IMR-90 (cell line): ENCODE measurements at regions not wholly inside any gene's neighbourhood (a gene's known extent, or its start where the extent isn't known, plus 50 kb on each side); places are given as distances from the start of the nearest gene placed in this dataset.

ENCODE experiments used
- ATAC-seq: fragments of 200-7000 bp; cut with Tn5 transposase; 2 replicates; pipeline ENCODE4 v1.9.1; 2020; ENCODE audit warnings: low read depth, mild to moderate bottlenecking, moderate library complexity
- BruUV-seq: library from RNA; stranded (reverse); fragments of 400-500 nt; replicated peaks from 2 replicates; lab custom pipeline; 2021; lab: Mats Ljungman, UMichigan
- CTCF ChIA-PET: fragments of 300-600 bp; formaldehyde crosslinking; extraction: SDS; loops from one replicate; lab custom pipeline; 2021; ENCODE audit warnings: antibody characterized with exemption; lab: Yijun Ruan, JAX
- POLR2A ChIA-PET: fragments of 300-600 bp; sonication (Branson Sonifier 250); formaldehyde crosslinking; loops from one replicate; lab custom pipeline; 2022; ENCODE audit warnings: antibody characterized with exemption; ENCODE audit not compliant: unreplicated experiment; lab: Charles Lee
- DNase-seq: peaks from one replicate; pipeline ENCODE4 v3.0.0; 2013
- H2AFZ ChIP-seq: replicated peaks from 2 replicates; pipeline ENCODE3; 2013; ENCODE audit warnings: low read length, mild to moderate bottlenecking; ENCODE audit not compliant: poor library complexity
- H2AK5ac ChIP-seq: 2 replicates; pipeline ENCODE4 v1.6.1; 2013; ENCODE audit warnings: low read depth, low read length, inconsistent platforms
- H2AK9ac ChIP-seq: replicated peaks from 2 replicates; pipeline ENCODE3; 2013; ENCODE audit warnings: mild to moderate bottlenecking, low read depth, low read length, moderate library complexity; ENCODE audit not compliant: poor library complexity
- H2BK120ac ChIP-seq: 2 replicates; pipeline ENCODE4 v1.6.1; 2013; ENCODE audit warnings: low read depth, low read length, inconsistent platforms
- H2BK15ac ChIP-seq: 3 replicates; pipeline ENCODE4 v1.6.1; 2013; ENCODE audit warnings: low read depth, low read length, inconsistent platforms
- H2BK20ac ChIP-seq: 2 replicates; pipeline ENCODE4 v1.6.1; 2013; ENCODE audit warnings: low read depth, mild to moderate bottlenecking, inconsistent platforms, low read length, moderate library complexity
- H2BK5ac ChIP-seq: 2 replicates; pipeline ENCODE4 v1.6.1; 2013; ENCODE audit warnings: mild to moderate bottlenecking, low read depth, low read length, inconsistent platforms; ENCODE audit not compliant: poor library complexity, severe bottlenecking
- H3K14ac ChIP-seq: replicated peaks from 2 replicates; pipeline ENCODE4 v1.6.1; 2013; ENCODE audit warnings: low read depth, low read length, inconsistent platforms
- H3K18ac ChIP-seq: 2 replicates; pipeline ENCODE4 v1.6.1; 2013; ENCODE audit warnings: low read depth, low read length, control low read depth
- H3K23ac ChIP-seq: 2 replicates; pipeline ENCODE4 v1.6.1; 2013; ENCODE audit warnings: low read depth, low read length, inconsistent platforms
- H3K27ac ChIP-seq: 2 replicates; pipeline ENCODE4 v1.5.1; 2013; ENCODE audit warnings: mild to moderate bottlenecking, control low read depth, low read length; ENCODE audit not compliant: insufficient read depth
- H3K27me3 ChIP-seq: 2 replicates; pipeline ENCODE4 v1.6.1; 2013; ENCODE audit warnings: low read length; ENCODE audit not compliant: control insufficient read depth, insufficient read depth
- H3K36me3 ChIP-seq: 2 replicates; pipeline ENCODE4 v1.6.1; 2013; ENCODE audit warnings: low read length, mixed read lengths; ENCODE audit not compliant: control insufficient read depth, insufficient read depth
- H3K4ac ChIP-seq: 2 replicates; pipeline ENCODE4 v1.6.1; 2013; ENCODE audit warnings: low read depth, low read length, inconsistent platforms
- H3K4me1 ChIP-seq: 2 replicates; pipeline ENCODE4 v1.6.1; 2013; ENCODE audit warnings: low read length, mixed read lengths; ENCODE audit not compliant: control insufficient read depth, insufficient read depth
- H3K4me2 ChIP-seq: 2 replicates; pipeline ENCODE4 v1.6.1; 2013; ENCODE audit warnings: low read depth, mild to moderate bottlenecking, control low read depth, low read length, moderate library complexity
- H3K4me3 ChIP-seq: 2 replicates; pipeline ENCODE4 v1.5.1; 2013; ENCODE audit warnings: low read depth, mild to moderate bottlenecking, control low read depth, low read length, moderate library complexity; ENCODE audit not compliant: insufficient read depth
- H3K56ac ChIP-seq: 2 replicates; pipeline ENCODE4 v1.6.1; 2013; ENCODE audit warnings: low read length, inconsistent platforms; ENCODE audit not compliant: insufficient read depth; ENCODE audit errors: extremely low read depth
- H3K79me1 ChIP-seq, 2 experiments: 2 replicates each; pipeline ENCODE4 v1.6.1; 2013; ENCODE audit warnings: low read length in 2 of 2, inconsistent platforms in 1 of 2, low read depth in 1 of 2
- H3K9ac ChIP-seq: 2 replicates; pipeline ENCODE4 v1.6.1; 2013; ENCODE audit warnings: low read depth, low read length, control low read depth
- H3K9me1 ChIP-seq: 2 replicates; pipeline ENCODE4 v1.6.1; 2013; ENCODE audit warnings: low read length, inconsistent platforms; ENCODE audit not compliant: insufficient read depth
- H3K9me3 ChIP-seq: 2 replicates; pipeline ENCODE4 v1.6.1; 2013; ENCODE audit warnings: low read length; ENCODE audit not compliant: control insufficient read depth, insufficient read depth
- H4K20me1 ChIP-seq: 2 replicates; pipeline ENCODE4 v1.6.1; 2013; ENCODE audit warnings: low read length, inconsistent platforms; ENCODE audit not compliant: insufficient read depth
- H4K5ac ChIP-seq: 2 replicates; pipeline ENCODE4 v1.6.1; 2013; ENCODE audit warnings: mild to moderate bottlenecking, low read depth, low read length, control low read depth
- H4K8ac ChIP-seq, 2 experiments: 2 replicates each; pipeline ENCODE4 v1.6.1; 2013; ENCODE audit warnings: low read depth in 2 of 2, low read length in 2 of 2, control low read depth in 1 of 2, inconsistent platforms in 1 of 2
- H4K91ac ChIP-seq: 2 replicates; pipeline ENCODE4 v1.6.1; 2013; ENCODE audit warnings: low read depth, low read length, inconsistent platforms; ENCODE audit not compliant: insufficient read depth
- BHLHE40 ChIP-seq: fragments of 150-350 bp; IDR thresholded peaks from 2 replicates; pipeline ENCODE4 v1.6.1; 2016; ENCODE audit warnings: mild to moderate bottlenecking, low read depth, low read length
- CEBPB ChIP-seq: IDR thresholded peaks from 2 replicates; pipeline ENCODE4 v1.6.1; 2012; ENCODE audit warnings: low read depth, low read length, improper control_type of control experiment
- CHD1 ChIP-seq: IDR thresholded peaks from 2 replicates; pipeline ENCODE4 v1.6.1; 2012; ENCODE audit warnings: low read depth, low read length, improper control_type of control experiment
- ELK1 ChIP-seq: fragments of 150-350 bp; IDR thresholded peaks from 2 replicates; pipeline ENCODE4 v1.6.1; 2016; ENCODE audit warnings: low read depth, mild to moderate bottlenecking, low read length, moderate library complexity, borderline replicate concordance
- FOS ChIP-seq: fragments of 150-350 bp; IDR thresholded peaks from 2 replicates; pipeline ENCODE4 v1.6.1; 2016; ENCODE audit warnings: low read depth, low read length
- MAFK ChIP-seq: IDR thresholded peaks from 2 replicates; pipeline ENCODE4 v1.6.1; 2012; ENCODE audit warnings: low read depth, low read length, improper control_type of control experiment
- MAZ ChIP-seq: IDR thresholded peaks from 2 replicates; pipeline ENCODE4 v1.6.1; 2012; ENCODE audit warnings: low read depth, mild to moderate bottlenecking, low read length, improper control_type of control experiment, moderate library complexity, borderline replicate concordance
- MXI1 ChIP-seq: IDR thresholded peaks from 2 replicates; pipeline ENCODE4 v1.6.1; 2012; ENCODE audit warnings: low read depth, mild to moderate bottlenecking, low read length, moderate library complexity, borderline replicate concordance
- NFE2L2 ChIP-seq: fragments of 150-350 bp; IDR thresholded peaks from 2 replicates; pipeline ENCODE4 v1.6.1; 2016; ENCODE audit warnings: low read depth, mild to moderate bottlenecking, low read length
- POLR2A ChIP-seq: IDR thresholded peaks from 2 replicates; pipeline ENCODE4 v1.6.1; 2012; ENCODE audit warnings: mild to moderate bottlenecking, low read depth, low read length
- RAD21 ChIP-seq: IDR thresholded peaks from 2 replicates; pipeline ENCODE4 v1.6.1; 2012; ENCODE audit warnings: low read length, improper control_type of control experiment
- RCOR1 ChIP-seq: IDR thresholded peaks from 2 replicates; pipeline ENCODE4 v1.6.1; 2012; ENCODE audit warnings: mild to moderate bottlenecking, low read length, improper control_type of control experiment; ENCODE audit not compliant: insufficient replicate concordance
- RFX5 ChIP-seq: IDR thresholded peaks from 2 replicates; pipeline ENCODE4 v1.8.0; 2012; ENCODE audit warnings: low read depth, mild to moderate bottlenecking, low read length, moderate library complexity
- SMC3 ChIP-seq: fragments of 150-350 bp; IDR thresholded peaks from 2 replicates; pipeline ENCODE4 v1.6.1; 2016; ENCODE audit warnings: low read depth, mild to moderate bottlenecking, antibody characterized with exemption, low read length, moderate library complexity
- WGBS, 2 experiments: methylation state at CpG; one replicate each; pipeline versions ENCODE4 v1.1.5 to v1.1.7; 2013; ENCODE audit warnings: missing lambda C conversion rate in 2 of 2; ENCODE audit not compliant: insufficient read length in 1 of 2; ENCODE audit errors: extremely low coverage in 2 of 2; 5-methylcytosine and 5-hydroxymethylcytosine counted together
- dilution Hi-C: fragments of 300-500 bp; cut with HindIII; formaldehyde crosslinking; loops from one replicate; pipeline ENCODE4 v1.14.3; 2018; ENCODE audit warnings: low sequenced_read_pairs; ENCODE audit not compliant: unreplicated experiment
- in situ Hi-C: fragments of 300-500 bp; cut with MboI; formaldehyde crosslinking; loops from 3 replicates; pipeline ENCODE4 v1.14.3; 2019; ENCODE audit warnings: low sequenced_read_pairs, inconsistent platforms, mixed read lengths
- intact Hi-C: fragments of 100-400 bp; cut with micrococcal nuclease; formaldehyde crosslinking; loops from 2 replicates; pipeline ENCODE4 v1.10.0; 2022
- TF ChIP-seq, protein P1 (sequence below): fragments of 150-350 bp; IDR thresholded peaks from 2 replicates; pipeline ENCODE4 v1.6.1; 2017; ENCODE audit warnings: mild to moderate bottlenecking, antibody characterized with exemption, low read length, low read depth
- TF ChIP-seq, protein P2 (sequence below): conservative IDR thresholded peaks from 2 replicates; pipeline ENCODE4 v1.5.1; 2012; ENCODE audit warnings: mild to moderate bottlenecking, low read depth, low read length, improper control_type of control experiment

GRCh38 chr6:109299776-109300564 is 82.3 kb downstream of the CD164 start:
- no peak for DNase-seq
- Histone ChIP-seq H3K9me1 (no peaks in the 10 kb centered on the region), H2BK20ac (no peak overlapping the region), H2BK15ac (no peak overlapping the region), H3K4me1 (no peaks in the 10 kb centered on the region), H2BK5ac (no peak overlapping the region), H3K23ac (no peak overlapping the region), H4K5ac (no peak overlapping the region), H4K20me1 (no peaks in the 10 kb centered on the region), H2AK5ac (no peak overlapping the region), H3K18ac (no peak overlapping the region), H3K56ac (no peak overlapping the region), H3K36me3 (no peaks in the 10 kb centered on the region), H3K4ac (no peak overlapping the region), H4K8ac (no peak overlapping the region), H3K4me2 (no peak overlapping the region), H3K9me3 (no peaks in the 10 kb centered on the region), H2AFZ (no peak overlapping the region), H3K14ac (no peak overlapping the region), H3K79me1 (no peaks in the 10 kb centered on the region), H3K4me3 (no peak overlapping the region), H3K27me3 (peaks cover 35% of the 10 kb centered on the region), H2BK120ac (no peak overlapping the region), H2AK9ac (no peak overlapping the region), H3K27ac (no peak overlapping the region), H3K9ac (no peak overlapping the region), H4K91ac (no peak overlapping the region)
- BruUV-seq: no TSS peak
- intact Hi-C loops: no loop called here
- CTCF ChIA-PET: no interaction called here
- TF ChIP-seq FOS (no peak), SMC3 (no peak), CHD1 (no peak), MAZ (no peak), POLR2A (no peak), RAD21 (no peak), RCOR1 (no peak), CEBPB (no peak), NFE2L2 (no peak), MAFK (no peak), RFX5 (no peak), ELK1 (no peak), BHLHE40 (no peak), MXI1 (no peak)
- TF ChIP-seq, protein P1, sequence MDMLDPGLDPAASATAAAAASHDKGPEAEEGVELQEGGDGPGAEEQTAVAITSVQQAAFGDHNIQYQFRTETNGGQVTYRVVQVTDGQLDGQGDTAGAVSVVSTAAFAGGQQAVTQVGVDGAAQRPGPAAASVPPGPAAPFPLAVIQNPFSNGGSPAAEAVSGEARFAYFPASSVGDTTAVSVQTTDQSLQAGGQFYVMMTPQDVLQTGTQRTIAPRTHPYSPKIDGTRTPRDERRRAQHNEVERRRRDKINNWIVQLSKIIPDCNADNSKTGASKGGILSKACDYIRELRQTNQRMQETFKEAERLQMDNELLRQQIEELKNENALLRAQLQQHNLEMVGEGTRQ: no peak
- TF ChIP-seq, protein P2, sequence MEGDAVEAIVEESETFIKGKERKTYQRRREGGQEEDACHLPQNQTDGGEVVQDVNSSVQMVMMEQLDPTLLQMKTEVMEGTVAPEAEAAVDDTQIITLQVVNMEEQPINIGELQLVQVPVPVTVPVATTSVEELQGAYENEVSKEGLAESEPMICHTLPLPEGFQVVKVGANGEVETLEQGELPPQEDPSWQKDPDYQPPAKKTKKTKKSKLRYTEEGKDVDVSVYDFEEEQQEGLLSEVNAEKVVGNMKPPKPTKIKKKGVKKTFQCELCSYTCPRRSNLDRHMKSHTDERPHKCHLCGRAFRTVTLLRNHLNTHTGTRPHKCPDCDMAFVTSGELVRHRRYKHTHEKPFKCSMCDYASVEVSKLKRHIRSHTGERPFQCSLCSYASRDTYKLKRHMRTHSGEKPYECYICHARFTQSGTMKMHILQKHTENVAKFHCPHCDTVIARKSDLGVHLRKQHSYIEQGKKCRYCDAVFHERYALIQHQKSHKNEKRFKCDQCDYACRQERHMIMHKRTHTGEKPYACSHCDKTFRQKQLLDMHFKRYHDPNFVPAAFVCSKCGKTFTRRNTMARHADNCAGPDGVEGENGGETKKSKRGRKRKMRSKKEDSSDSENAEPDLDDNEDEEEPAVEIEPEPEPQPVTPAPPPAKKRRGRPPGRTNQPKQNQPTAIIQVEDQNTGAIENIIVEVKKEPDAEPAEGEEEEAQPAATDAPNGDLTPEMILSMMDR: no peak
- WGBS, 2 experiments: no CpG with 5 or more reads among the region's 7 CpGs
- dilution Hi-C loops: no loop called here
- in situ Hi-C loops: no loop called here
- no peak for ATAC-seq
- POLR2A ChIA-PET: no interaction called here
